ENCODE measurements at regions not wholly inside any gene's neighbourhood (a gene's known extent, or its start where the extent isn't known, plus 50 kb on each side); places are given as distances from the start of the nearest gene placed in this dataset.

GRCh38 chr12:74595696-74596095, 58.1 kb downstream of the ATXN7L3B start:
- ATAC-seq = no peak
- Histone ChIP-seq H3K4me3 (replicated peaks in 1 of 3; ENCODE audit: insufficient read depth in 1 of 3, low read depth in 2 of 3, low read length in 3 of 3) (no peak overlapping the region), H2AFZ (ENCODE audit: low read length) (no peak overlapping the region), H3K4me2 (ENCODE audit: low read depth, low read length) (no peak overlapping the region), H3K9ac (ENCODE audit: insufficient read depth, low read depth, low read length) (no peak overlapping the region), H3K36me3 (replicated peaks in 1 of 2; ENCODE audit: control insufficient read depth in 1 of 2, insufficient read depth in 2 of 2, low read length in 2 of 2) (no peaks in the 10 kb centered on the region), H3K79me2 (ENCODE audit: insufficient read depth, low read length) (no peaks in the 10 kb centered on the region), H3K9me3 (ENCODE audit: low read length) (peaks cover 10% of the 10 kb centered on the region), H4K20me1 (ENCODE audit: insufficient read depth, low read length) (no peaks in the 10 kb centered on the region), H3K27ac (ENCODE audit: extremely low read length, insufficient read depth, low read length) (no peak overlapping the region), H3K4me1 (ENCODE audit: insufficient read depth, low read length) (no peaks in the 10 kb centered on the region), H3K27me3 (ENCODE audit: control insufficient read depth in 1 of 2, insufficient read depth in 2 of 2, low read length in 2 of 2) (no peaks in the 10 kb centered on the region; a peak in 1 of 5 replicates)
- in situ Hi-C loops (cut with HindIII; ENCODE audit: extremely low pct_ligation_motif_present, low pct_unique_long_range_greater_than_20kb) = no loop called here
- ChIA-PET CTCF (ENCODE audit: low intra/inter-chr PET ratio, low total read pairs) (no interaction called here), POLR2A (no interaction called here)
- no peak for FAIRE-seq
- BruUV-seq (replicated peaks) = no TSS peak
- intact Hi-C loops (cut with micrococcal nuclease; ENCODE audit: unreplicated experiment) = no loop called here
- no peak for DNase-seq (ENCODE audit: low spot score)
- TF ChIP-seq AKNA (CRISPR knock-in tag; IDR thresholded peaks at IDR 0.05; ENCODE audit: borderline replicate concordance) = no peak
- TF ChIP-seq ZBTB34 (CRISPR knock-in tag; IDR thresholded peaks at IDR 0.05) = no peak
- TF ChIP-seq CAMTA2 (CRISPR knock-in tag; IDR thresholded peaks at IDR 0.05; ENCODE audit: borderline replicate concordance) = no peak
- no peak for TF ChIP-seq THYN1 (CRISPR knock-in tag; IDR thresholded peaks at IDR 0.05; ENCODE audit: borderline replicate concordance, low read depth)
- TF ChIP-seq CTCF (CRISPR knock-in tag; IDR thresholded peaks at IDR 0.05) = no peak
- TF ChIP-seq REXO4 (CRISPR knock-in tag; IDR thresholded peaks at IDR 0.05; ENCODE audit: borderline replicate concordance) = no peak
- TF ChIP-seq MED8 (CRISPR knock-in tag; IDR thresholded peaks at IDR 0.05; ENCODE audit: insufficient replicate concordance) = no peak
- no peak for TF ChIP-seq FOXA1 (IDR thresholded peaks at IDR 0.05)
- no peak for TF ChIP-seq FOXA1 (CRISPR knock-in tag; IDR thresholded peaks at IDR 0.05)
- no peak for TF ChIP-seq ZNF609 (CRISPR knock-in tag; IDR thresholded peaks at IDR 0.05; ENCODE audit: borderline replicate concordance)
- TF ChIP-seq PTBP1 (IDR thresholded peaks at IDR 0.05; ENCODE audit: low read depth, low read length, poor library complexity, severe bottlenecking) = no peak
- no peak for TF ChIP-seq ATF7 (IDR thresholded peaks at IDR 0.05)
- TF ChIP-seq ATF7 (CRISPR knock-in tag; IDR thresholded peaks at IDR 0.05) = no peak

All from HepG2 (cell line).